Stomach (tissue), 4 donors: ENCODE measurements at regions not wholly inside any gene's neighbourhood (a gene's known extent, or its start where the extent isn't known, plus 50 kb on each side); places are given as distances from the start of the nearest gene placed in this dataset.

Experiments
- CTCF ChIP-seq, 7 experiments: fragments of 450-650 bp in 4 of 7; fragments of 200-600 bp in 3 of 7; sonication (generic) in 3 of 7; IDR thresholded peaks; one replicate each; pipeline ENCODE4 v1.5.1; 2016 to 2019; ENCODE audit warnings: antibody characterized with exemption in 7 of 7, control low read depth in 2 of 7, mild to moderate bottlenecking in 1 of 7
- POLR2A ChIP-seq, 4 donors: fragments of 450-650 bp; IDR thresholded peaks; one replicate each; pipeline ENCODE4 v1.6.1; 2016; ENCODE audit warnings: antibody characterized with exemption in 4 of 4, control low read depth in 2 of 4, mild to moderate bottlenecking in 1 of 4, moderate library complexity in 1 of 4
- POLR2AphosphoS5 ChIP-seq, 3 donors: sonication (generic); formaldehyde crosslinking; IDR thresholded peaks; one replicate each; pipeline ENCODE4 v1.6.1; 2016; ENCODE audit warnings: antibody characterized with exemption in 3 of 3

- TF ChIP-seq CTCF (IDR thresholded peaks at IDR 0.05) (no peak), POLR2A (IDR thresholded peaks at IDR 0.05) (no peak), POLR2AphosphoS5 (IDR thresholded peaks at IDR 0.05) (no peak)
Measured at GRCh38 chr12:132390287-132391076, 61.1 kb upstream of the GALNT9 start.
